CD14-positive monocyte (primary cell): ENCODE measurements at regions not wholly inside any gene's neighbourhood (a gene's known extent, or its start where the extent isn't known, plus 50 kb on each side); places are given as distances from the start of the nearest gene placed in this dataset.

Source experiments
- DNase-seq, 3 donors: peaks; one replicate each; pipeline ENCODE4 v3.0.0-alpha.2; 2011 to 2022
- H2AFZ ChIP-seq: 2 replicates; pipeline ENCODE4 v1.6.0; 2012; ENCODE audit warnings: mild to moderate bottlenecking, low read depth, low read length, inconsistent platforms; ENCODE audit not compliant: insufficient read depth, poor library complexity, severe bottlenecking
- H3K27ac ChIP-seq, 2 donors: 1 replicate in 1 of 2; 2 replicates in 1 of 2; pipeline ENCODE4 v1.5.1; 2012 to 2013; ENCODE audit warnings: low read length in 2 of 2, control low read depth in 1 of 2, inconsistent platforms in 1 of 2, low read depth in 1 of 2, mild to moderate bottlenecking in 1 of 2
- H3K27me3 ChIP-seq, 2 donors: one replicate each; pipeline versions ENCODE4 v1.6.0 to v1.6.1; 2011 to 2013; ENCODE audit warnings: low read length in 2 of 2; ENCODE audit not compliant: control insufficient read depth in 2 of 2, insufficient read depth in 2 of 2
- H3K36me3 ChIP-seq, 2 donors: replicated peaks in 1 of 2; 1 replicate in 1 of 2; 2 replicates in 1 of 2; pipeline versions ENCODE4 v1.5.1 to v1.6.1; 2012 to 2013; ENCODE audit warnings: low read length in 2 of 2, control low read depth in 1 of 2, inconsistent platforms in 1 of 2, mild to moderate bottlenecking in 1 of 2; ENCODE audit not compliant: insufficient read depth in 2 of 2, control insufficient read depth in 1 of 2
- H3K4me1 ChIP-seq, 2 donors: 1 replicate in 1 of 2; 2 replicates in 1 of 2; pipeline versions ENCODE4 v1.5.1 to v1.6.1; 2012 to 2013; ENCODE audit warnings: low read length in 2 of 2, control low read depth in 1 of 2, inconsistent platforms in 1 of 2, mild to moderate bottlenecking in 1 of 2, moderate library complexity in 1 of 2; ENCODE audit not compliant: insufficient read depth in 2 of 2, control insufficient read depth in 1 of 2
- H3K4me2 ChIP-seq: replicated peaks from 2 replicates; pipeline ENCODE3; 2012; ENCODE audit warnings: low read length, moderate library complexity, mild to moderate bottlenecking; ENCODE audit not compliant: poor library complexity, severe bottlenecking; ENCODE audit errors: extremely low read depth
- H3K4me3 ChIP-seq, 3 experiments: fragments of 200-600 bp in 1 of 3; sonication (generic) in 1 of 3; replicated peaks in 1 of 3; 1 replicate in 2 of 3; 2 replicates in 1 of 3; pipeline ENCODE4 v1.5.1; 2011 to 2013; ENCODE audit warnings: low read length in 3 of 3, mild to moderate bottlenecking in 3 of 3, control low read depth in 2 of 3, low read depth in 2 of 3, inconsistent platforms in 1 of 3, moderate library complexity in 1 of 3
- H3K79me2 ChIP-seq: 2 replicates; pipeline ENCODE4 v1.6.0; 2012; ENCODE audit warnings: mild to moderate bottlenecking, control low read depth, inconsistent platforms, low read length, moderate library complexity; ENCODE audit not compliant: insufficient read depth
- H3K9ac ChIP-seq: 2 replicates; pipeline ENCODE4 v1.6.0; 2017; ENCODE audit warnings: low read length, mild to moderate bottlenecking; ENCODE audit not compliant: insufficient read depth, poor library complexity, severe bottlenecking
- H3K9me3 ChIP-seq, 2 donors: replicated peaks in 1 of 2; 1 replicate in 1 of 2; 2 replicates in 1 of 2; pipeline versions ENCODE4 v1.5.1 to v1.6.1; 2012 to 2013; ENCODE audit warnings: low read length in 2 of 2, control low read depth in 1 of 2; ENCODE audit not compliant: control insufficient read depth in 1 of 2, insufficient read depth in 1 of 2
- H4K20me1 ChIP-seq: 2 replicates; pipeline ENCODE4 v1.6.0; 2012; ENCODE audit warnings: mild to moderate bottlenecking, low read length, control low read depth, moderate library complexity; ENCODE audit not compliant: insufficient read depth
- H3K27ac Mint-ChIP-seq, 7 donors: one replicate each; pipeline ENCODE4 v1.8.0; 2020; ENCODE audit warnings: mild to moderate bottlenecking in 7 of 7, mixed read lengths in 7 of 7, moderate library complexity in 6 of 7, inconsistent platforms in 2 of 7
- H3K27me3 Mint-ChIP-seq, 3 donors: one replicate each; pipeline ENCODE4 v1.8.0; 2021 to 2022; ENCODE audit warnings: low read depth in 3 of 3, mild to moderate bottlenecking in 3 of 3, mixed read lengths in 3 of 3, moderate library complexity in 3 of 3, inconsistent platforms in 1 of 3
- H3K36me3 Mint-ChIP-seq, 2 donors: one replicate each; pipeline ENCODE4 v1.8.0; 2020; ENCODE audit warnings: mixed read lengths in 2 of 2, inconsistent platforms in 1 of 2, mild to moderate bottlenecking in 1 of 2
- H3K4me1 Mint-ChIP-seq: one replicate; pipeline ENCODE4 v1.8.0; 2020; ENCODE audit warnings: mild to moderate bottlenecking, mixed read lengths
- H3K4me3 Mint-ChIP-seq, 2 donors: one replicate each; pipeline ENCODE4 v1.8.0; 2020; ENCODE audit warnings: mild to moderate bottlenecking in 2 of 2, mixed read lengths in 2 of 2, moderate library complexity in 1 of 2
- H3K9me3 Mint-ChIP-seq, 7 donors: one replicate each; pipeline ENCODE4 v1.8.0; 2020 to 2022; ENCODE audit warnings: mixed read lengths in 7 of 7, mild to moderate bottlenecking in 6 of 7, moderate library complexity in 6 of 7, inconsistent platforms in 2 of 7
- CTCF ChIP-seq: fragments of 200-600 bp; IDR thresholded peaks from one replicate; pipeline ENCODE4 v1.8.0; 2022; ENCODE audit warnings: antibody characterized with exemption, mild to moderate bottlenecking
- WGBS: methylation state at CpG from one replicate; pipeline ENCODE4 v1.1.5; 2013; ENCODE audit warnings: missing lambda C conversion rate; ENCODE audit not compliant: insufficient coverage; 5-methylcytosine and 5-hydroxymethylcytosine counted together
- intact Hi-C, 2 donors: fragments of 100-400 bp; cut with micrococcal nuclease; formaldehyde crosslinking; loops; one replicate each; pipeline versions ENCODE4 v1.15.0 to v1.15.1; 2023

DNA sequence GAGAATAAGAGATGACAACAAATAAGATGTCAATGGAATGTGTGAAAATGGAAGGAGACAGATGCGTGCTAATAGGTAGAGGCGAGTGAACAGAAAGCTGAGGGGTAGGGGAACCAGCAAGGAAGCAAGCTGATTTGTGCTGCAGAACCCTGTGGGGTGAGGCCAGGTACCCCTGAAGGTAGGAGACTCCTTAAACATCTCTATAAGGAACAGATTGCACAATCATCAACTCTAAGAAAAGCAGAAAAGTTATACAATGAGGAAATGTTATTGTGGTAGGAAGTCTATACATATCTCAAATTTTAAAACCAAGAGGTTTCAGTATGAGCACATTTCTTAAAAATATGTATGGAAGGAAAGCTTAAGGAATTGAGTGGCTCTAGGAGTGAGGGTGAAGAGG lies 315.0 kb upstream of the TPM1 start:
- Histone ChIP-seq H3K27ac (no peak overlapping the region), H3K4me1 (peaks cover 5 to 9% of the 10 kb centered on the region in 2 donors), H3K4me3 (no peak overlapping the region), H2AFZ (no peak overlapping the region), H3K27me3 (no peaks in the 10 kb centered on the region), H3K36me3 (no peaks in the 10 kb centered on the region), H4K20me1 (no peaks in the 10 kb centered on the region), H3K9me3 (no peaks in the 10 kb centered on the region), H3K9ac (no peak overlapping the region), H3K4me2 (no peak overlapping the region), H3K79me2 (no peaks in the 10 kb centered on the region)
- Mint-ChIP-seq H3K27me3 (peaks cover 0 to 1% (median 0%) of the 10 kb centered on the region in 3 donors), H3K36me3 (no peaks in the 10 kb centered on the region), H3K4me3 (no peak overlapping the region), H3K27ac (no peak overlapping the region), H3K9me3 (peaks cover 0 to 10% (median 3%) of the 10 kb centered on the region in 7 donors), H3K4me1 (peaks cover 15% of the 10 kb centered on the region)
- DNase-seq = no peak
- WGBS = 94% methylated on average over 2 of the region's 2 CpGs
- intact Hi-C loops = no loop called here
- no peak for TF ChIP-seq CTCF

DNA sequence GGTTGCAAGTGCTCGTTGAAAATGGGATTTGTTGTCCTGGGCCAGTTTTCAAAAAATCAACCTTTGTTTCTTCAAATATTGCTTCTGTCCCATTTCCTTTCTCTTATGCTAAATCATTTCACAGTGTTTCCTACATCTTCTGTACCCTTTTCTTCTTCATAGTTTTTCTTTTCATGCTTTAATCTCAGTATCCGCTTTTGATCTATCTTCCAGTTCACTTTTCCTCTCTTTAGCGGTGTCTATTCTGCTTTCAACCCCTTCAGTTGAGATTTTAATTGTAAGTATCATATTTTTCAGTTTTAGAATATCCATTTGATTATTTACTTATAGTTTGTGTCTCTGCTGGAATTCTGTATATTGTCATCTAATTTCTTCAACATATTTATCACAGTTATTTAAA lies 311.7 kb upstream of the TPM1 start:
- 100% methylated on average over 1 of the region's 3 CpGs for WGBS

More for the DNA sequence above, 311.7 kb upstream of the TPM1 start:
- Histone ChIP-seq H3K27ac (no peak overlapping the region), H3K4me3 (no peak overlapping the region), H3K4me1 (peaks cover 5 to 9% of the 10 kb centered on the region in 2 donors), H4K20me1 (no peaks in the 10 kb centered on the region), H3K4me2 (no peak overlapping the region), H3K27me3 (no peaks in the 10 kb centered on the region), H3K79me2 (no peaks in the 10 kb centered on the region), H3K9me3 (no peaks in the 10 kb centered on the region), H2AFZ (no peak overlapping the region), H3K36me3 (no peaks in the 10 kb centered on the region), H3K9ac (no peak overlapping the region)
- intact Hi-C loops = no loop called here
- Mint-ChIP-seq H3K36me3 (no peaks in the 10 kb centered on the region), H3K9me3 (peaks cover 0 to 11% (median 3%) of the 10 kb centered on the region in 7 donors), H3K4me1 (peaks cover 15% of the 10 kb centered on the region), H3K27ac (no peak overlapping the region), H3K4me3 (no peak overlapping the region), H3K27me3 (peaks cover 0 to 1% (median 0%) of the 10 kb centered on the region in 3 donors)
- no peak for TF ChIP-seq CTCF
- DNase-seq = no peak
